Mesothelial cell of epicardium (in vitro differentiated cells): ENCODE measurements at regions not wholly inside any gene's neighbourhood (a gene's known extent, or its start where the extent isn't known, plus 50 kb on each side); places are given as distances from the start of the nearest gene placed in this dataset.

Experiments
- DNase-seq, 2 experiments: peaks; one replicate each; pipeline ENCODE4 v3.0.0; 2021; ENCODE audit warnings: low spot score in 2 of 2; ENCODE audit not compliant: unreplicated experiment in 2 of 2
- H3K27ac Mint-ChIP-seq: 2 replicates; pipeline ENCODE4 v1.8.0; 2021; ENCODE audit warnings: mixed read lengths
- H3K27me3 Mint-ChIP-seq: 2 replicates; pipeline ENCODE4 v1.8.0; 2021; ENCODE audit warnings: low read depth, mixed read lengths
- H3K36me3 Mint-ChIP-seq: 2 replicates; pipeline ENCODE4 v1.8.0; 2021; ENCODE audit warnings: mixed read lengths
- H3K4me1 Mint-ChIP-seq: 2 replicates; pipeline ENCODE4 v1.8.0; 2021; ENCODE audit warnings: mixed read lengths
- H3K4me3 Mint-ChIP-seq: 2 replicates; pipeline ENCODE4 v1.8.0; 2021; ENCODE audit warnings: mild to moderate bottlenecking, moderate library complexity, mixed read lengths
- H3K9me3 Mint-ChIP-seq: 2 replicates; pipeline ENCODE4 v1.8.0; 2021; ENCODE audit warnings: mixed read lengths
- TF ChIP-seq, protein P1 (sequence below): fragments of 200-600 bp; sonication (generic); IDR thresholded peaks from one replicate; pipeline ENCODE4 v1.5.0; 2021; ENCODE audit warnings: antibody characterized with exemption; ENCODE audit not compliant: unreplicated experiment

DNA sequence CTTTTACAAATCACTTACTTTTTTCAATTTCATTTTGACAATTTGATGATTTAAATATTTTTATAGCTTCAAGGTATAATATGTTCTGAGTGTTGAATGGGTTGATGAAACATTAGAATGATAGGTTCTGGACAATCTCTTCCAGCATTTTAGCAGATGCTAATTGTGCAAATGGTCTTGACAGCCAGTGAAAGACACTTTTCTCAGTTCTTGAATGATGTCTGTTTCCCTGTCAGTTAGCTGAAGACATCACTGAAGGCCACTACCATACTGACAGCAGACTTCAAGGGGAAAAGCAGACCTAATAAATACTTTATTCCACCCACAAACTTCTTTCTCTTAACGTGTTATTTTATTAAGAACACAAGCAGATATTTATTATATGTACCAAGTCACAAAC lies 498.6 kb downstream of the GRXCR1 start:
- H3K27ac Mint-ChIP-seq, result no peak overlapping the region
- H3K4me3 Mint-ChIP-seq, result no peak overlapping the region
- H3K36me3 Mint-ChIP-seq, result no peaks in the 10 kb centered on the region
- H3K4me1 Mint-ChIP-seq, result no peaks in the 10 kb centered on the region
- peaks cover 3% of the 10 kb centered on the region for H3K27me3 Mint-ChIP-seq
- peaks cover 4% of the 10 kb centered on the region for H3K9me3 Mint-ChIP-seq
- no peak for DNase-seq
- TF ChIP-seq, protein P1, sequence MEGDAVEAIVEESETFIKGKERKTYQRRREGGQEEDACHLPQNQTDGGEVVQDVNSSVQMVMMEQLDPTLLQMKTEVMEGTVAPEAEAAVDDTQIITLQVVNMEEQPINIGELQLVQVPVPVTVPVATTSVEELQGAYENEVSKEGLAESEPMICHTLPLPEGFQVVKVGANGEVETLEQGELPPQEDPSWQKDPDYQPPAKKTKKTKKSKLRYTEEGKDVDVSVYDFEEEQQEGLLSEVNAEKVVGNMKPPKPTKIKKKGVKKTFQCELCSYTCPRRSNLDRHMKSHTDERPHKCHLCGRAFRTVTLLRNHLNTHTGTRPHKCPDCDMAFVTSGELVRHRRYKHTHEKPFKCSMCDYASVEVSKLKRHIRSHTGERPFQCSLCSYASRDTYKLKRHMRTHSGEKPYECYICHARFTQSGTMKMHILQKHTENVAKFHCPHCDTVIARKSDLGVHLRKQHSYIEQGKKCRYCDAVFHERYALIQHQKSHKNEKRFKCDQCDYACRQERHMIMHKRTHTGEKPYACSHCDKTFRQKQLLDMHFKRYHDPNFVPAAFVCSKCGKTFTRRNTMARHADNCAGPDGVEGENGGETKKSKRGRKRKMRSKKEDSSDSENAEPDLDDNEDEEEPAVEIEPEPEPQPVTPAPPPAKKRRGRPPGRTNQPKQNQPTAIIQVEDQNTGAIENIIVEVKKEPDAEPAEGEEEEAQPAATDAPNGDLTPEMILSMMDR, result no peak

DNA sequence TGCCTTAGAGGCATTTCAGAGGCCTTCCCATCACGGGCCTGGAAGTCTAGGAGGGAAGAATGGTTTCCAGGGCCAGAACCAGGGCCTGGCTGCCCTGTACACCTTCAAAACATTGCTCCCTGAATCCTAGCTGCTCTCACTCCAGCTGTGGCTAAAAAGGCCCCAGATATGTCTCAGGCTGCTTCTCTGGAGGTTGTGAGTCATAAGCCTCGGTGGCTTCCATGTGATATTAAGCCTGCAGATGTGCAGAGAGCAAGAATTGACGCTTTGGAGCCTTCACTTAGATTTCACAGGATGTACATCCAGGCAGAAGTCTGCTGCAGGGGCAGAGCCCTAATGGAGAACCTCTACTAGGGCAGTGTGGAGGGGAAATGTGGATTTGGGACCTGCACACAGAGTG lies 502.5 kb downstream of the GRXCR1 start:
- H3K27me3 Mint-ChIP-seq, result no peaks in the 10 kb centered on the region
- H3K9me3 Mint-ChIP-seq, result peaks cover 12% of the 10 kb centered on the region
- peaks cover 17% of the 10 kb centered on the region for H3K4me1 Mint-ChIP-seq
- peaks cover 2% of the 10 kb centered on the region for H3K36me3 Mint-ChIP-seq
- no peak overlapping the region for H3K27ac Mint-ChIP-seq
- no peak overlapping the region for H3K4me3 Mint-ChIP-seq
- TF ChIP-seq, protein P1, result no peak
- DNase-seq, result no peak

DNA sequence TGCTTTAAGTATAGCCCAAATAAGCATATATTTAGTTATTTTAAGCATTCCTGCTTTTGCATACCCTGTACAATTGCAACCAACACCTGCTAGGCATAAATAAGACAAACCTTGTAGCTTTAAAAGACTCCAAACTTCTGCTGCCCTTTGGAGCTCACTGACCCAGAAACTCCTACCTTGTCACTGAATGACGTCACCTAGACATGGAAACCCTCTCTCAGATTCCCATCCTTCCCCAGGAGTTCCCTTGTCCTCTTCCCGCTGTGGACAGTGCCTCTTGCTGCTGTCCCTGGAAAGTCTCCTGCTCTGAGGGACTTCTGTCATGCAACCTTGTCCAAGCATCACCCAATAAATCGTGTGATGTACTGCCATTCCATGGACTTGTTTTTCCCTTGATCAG lies 507.2 kb downstream of the GRXCR1 start:
- Mint-ChIP-seq H3K27ac (no peak overlapping the region), H3K27me3 (no peaks in the 10 kb centered on the region), H3K36me3 (peaks cover 2% of the 10 kb centered on the region), H3K9me3 (peaks cover 19% of the 10 kb centered on the region), H3K4me1 (peaks cover 17% of the 10 kb centered on the region), H3K4me3 (no peak overlapping the region)
- TF ChIP-seq, protein P1, result no peak
- no peak for DNase-seq

DNA sequence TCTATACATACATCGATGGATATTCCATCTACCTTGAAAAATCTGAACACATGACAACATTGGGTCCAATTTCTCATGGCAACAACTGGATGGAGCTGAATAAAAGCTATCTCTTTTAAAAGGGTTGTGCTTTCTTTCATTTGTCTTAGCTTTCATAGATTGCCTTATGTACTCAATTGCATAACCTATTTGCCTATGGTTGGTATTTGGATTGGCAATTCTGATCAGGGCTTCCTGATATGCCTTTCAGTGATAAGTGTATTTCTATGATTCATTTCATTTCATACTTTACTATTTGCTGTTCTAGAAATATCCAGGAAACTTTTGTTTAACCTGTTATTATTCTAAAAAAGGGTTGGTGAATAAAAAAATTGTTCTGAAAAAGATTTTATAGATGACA lies 509.9 kb downstream of the GRXCR1 start:
- no peaks in the 10 kb centered on the region for H3K27me3 Mint-ChIP-seq
- H3K4me1 Mint-ChIP-seq, result peaks cover 14% of the 10 kb centered on the region
- peaks cover 34% of the 10 kb centered on the region for H3K9me3 Mint-ChIP-seq
- H3K4me3 Mint-ChIP-seq, result no peak overlapping the region
- no peak for DNase-seq
- H3K36me3 Mint-ChIP-seq, result no peaks in the 10 kb centered on the region
- H3K27ac Mint-ChIP-seq, result no peak overlapping the region
- TF ChIP-seq, protein P1, result no peak

DNA sequence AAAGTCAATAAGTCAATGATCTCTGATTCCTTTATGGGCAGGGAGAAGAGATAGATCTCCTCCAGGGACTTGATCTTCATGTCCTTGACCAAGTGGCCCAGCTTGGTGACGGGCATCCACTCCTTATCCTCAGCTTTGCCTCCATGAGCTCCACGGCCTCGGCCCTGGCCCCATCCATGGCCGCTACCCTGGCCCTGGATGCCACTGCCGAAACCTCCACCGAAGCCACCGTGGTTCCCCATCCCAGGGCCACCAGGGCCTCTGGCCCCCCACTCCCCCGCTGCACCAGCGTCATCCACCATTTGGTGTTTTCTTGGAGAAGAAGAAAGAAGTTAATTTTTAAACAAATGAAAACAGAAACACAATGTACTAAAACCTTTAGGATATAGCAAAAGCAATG lies 518.1 kb downstream of the GRXCR1 start:
- H3K4me3 Mint-ChIP-seq, result no peak overlapping the region
- no peaks in the 10 kb centered on the region for H3K27me3 Mint-ChIP-seq
- no peak for DNase-seq
- H3K4me1 Mint-ChIP-seq, result no peaks in the 10 kb centered on the region
- peaks cover 1% of the 10 kb centered on the region for H3K36me3 Mint-ChIP-seq
- TF ChIP-seq, protein P1, result no peak
- peaks cover 63% of the 10 kb centered on the region for H3K9me3 Mint-ChIP-seq
- H3K27ac Mint-ChIP-seq, result no peak overlapping the region

DNA sequence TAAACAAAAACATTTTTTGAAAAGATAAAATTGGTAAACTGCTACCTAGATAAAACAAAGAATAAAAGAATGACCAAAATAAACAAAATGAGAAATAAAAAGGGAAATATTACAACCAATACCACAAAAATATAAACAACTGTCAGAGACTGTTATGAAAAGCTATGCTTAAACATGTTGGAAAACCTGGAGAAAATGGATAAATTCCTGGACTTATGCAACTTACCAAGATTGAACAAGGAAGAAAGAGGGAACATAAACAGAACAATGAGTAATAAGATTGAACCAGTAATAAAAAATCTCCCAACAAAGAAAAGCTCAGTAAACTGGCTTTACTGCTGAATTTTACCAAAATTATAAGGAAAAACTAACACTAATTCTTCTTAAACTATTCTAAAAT lies 518.7 kb downstream of the GRXCR1 start:
- peaks cover 1% of the 10 kb centered on the region for H3K36me3 Mint-ChIP-seq
- H3K4me3 Mint-ChIP-seq, result no peak overlapping the region
- peaks cover 63% of the 10 kb centered on the region for H3K9me3 Mint-ChIP-seq
- no peaks in the 10 kb centered on the region for H3K4me1 Mint-ChIP-seq
- no peak overlapping the region for H3K27ac Mint-ChIP-seq
- no peak for DNase-seq
- TF ChIP-seq, protein P1, result no peak
- H3K27me3 Mint-ChIP-seq, result no peaks in the 10 kb centered on the region
